ENCODE measurements at regions not wholly inside any gene's neighbourhood (a gene's known extent, or its start where the extent isn't known, plus 50 kb on each side); places are given as distances from the start of the nearest gene placed in this dataset.

DNA sequence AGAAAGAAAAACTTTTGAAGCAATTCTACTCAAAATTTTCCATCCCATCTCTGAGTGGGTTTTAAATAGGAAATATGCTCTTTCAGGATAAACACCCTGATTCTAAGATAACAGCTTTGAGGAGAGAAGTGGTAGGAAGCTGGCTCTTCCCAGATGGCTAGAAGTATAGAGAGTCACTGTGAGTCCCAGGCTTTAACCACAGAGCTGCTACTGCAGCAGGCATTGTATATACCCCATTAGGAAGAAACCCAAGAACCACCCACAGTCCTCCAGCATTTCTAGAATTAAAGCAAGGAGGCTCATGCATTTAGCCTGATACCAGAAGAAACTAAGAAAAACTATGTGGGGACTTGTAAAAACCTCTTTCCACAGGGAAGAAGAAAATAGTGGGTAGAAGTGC lies 1405.6 kb upstream of the TENM4 start:
- TF ChIP-seq, protein P1, sequence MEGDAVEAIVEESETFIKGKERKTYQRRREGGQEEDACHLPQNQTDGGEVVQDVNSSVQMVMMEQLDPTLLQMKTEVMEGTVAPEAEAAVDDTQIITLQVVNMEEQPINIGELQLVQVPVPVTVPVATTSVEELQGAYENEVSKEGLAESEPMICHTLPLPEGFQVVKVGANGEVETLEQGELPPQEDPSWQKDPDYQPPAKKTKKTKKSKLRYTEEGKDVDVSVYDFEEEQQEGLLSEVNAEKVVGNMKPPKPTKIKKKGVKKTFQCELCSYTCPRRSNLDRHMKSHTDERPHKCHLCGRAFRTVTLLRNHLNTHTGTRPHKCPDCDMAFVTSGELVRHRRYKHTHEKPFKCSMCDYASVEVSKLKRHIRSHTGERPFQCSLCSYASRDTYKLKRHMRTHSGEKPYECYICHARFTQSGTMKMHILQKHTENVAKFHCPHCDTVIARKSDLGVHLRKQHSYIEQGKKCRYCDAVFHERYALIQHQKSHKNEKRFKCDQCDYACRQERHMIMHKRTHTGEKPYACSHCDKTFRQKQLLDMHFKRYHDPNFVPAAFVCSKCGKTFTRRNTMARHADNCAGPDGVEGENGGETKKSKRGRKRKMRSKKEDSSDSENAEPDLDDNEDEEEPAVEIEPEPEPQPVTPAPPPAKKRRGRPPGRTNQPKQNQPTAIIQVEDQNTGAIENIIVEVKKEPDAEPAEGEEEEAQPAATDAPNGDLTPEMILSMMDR (IDR thresholded peaks at IDR 0.05) = no peak
- no peak for TF ChIP-seq POLR2A (IDR thresholded peaks at IDR 0.05)
- no peak for TF ChIP-seq EP300 (IDR thresholded peaks at IDR 0.05)
